ENCODE measurements at regions not wholly inside any gene's neighbourhood (a gene's known extent, or its start where the extent isn't known, plus 50 kb on each side); places are given as distances from the start of the nearest gene placed in this dataset.

DNA sequence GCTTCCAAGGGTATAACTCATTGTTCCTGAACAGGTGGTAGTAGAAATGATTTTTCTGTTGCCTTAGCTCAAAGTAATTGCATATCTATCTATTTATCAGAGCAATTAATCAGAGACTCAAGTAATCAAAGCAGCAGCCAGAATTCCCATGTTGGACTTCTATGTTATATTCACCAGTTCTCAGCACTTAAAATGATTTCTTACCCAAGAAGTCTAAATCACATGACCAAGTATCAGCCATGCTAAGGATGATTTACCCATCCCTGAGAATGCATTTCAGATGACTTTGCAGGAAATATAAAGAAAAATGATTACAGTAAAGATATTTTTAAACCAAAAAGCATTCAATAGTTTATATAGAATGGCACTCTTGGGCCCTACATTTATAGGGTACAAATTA is 352.2 kb downstream of the NUP35 start:
- Histone ChIP-seq H4K20me1 (ENCODE audit: insufficient read depth) (no peaks in the 10 kb centered on the region), H3K27me3 (ENCODE audit: insufficient read depth, low read length) (no peaks in the 10 kb centered on the region), H3K9ac (ENCODE audit: low read length) (no peak overlapping the region), H3K4me1 (ENCODE audit: control insufficient read depth in 1 of 2, insufficient read depth in 2 of 2, low read length in 2 of 2) (no peaks in the 10 kb centered on the region), H3K9me2 (ENCODE audit: insufficient read depth) (no peaks in the 10 kb centered on the region), H3K4me2 (ENCODE audit: low read length) (no peak overlapping the region), H3K27ac (ENCODE audit: low read depth, low read length) (no peak overlapping the region), H3K36me3 (ENCODE audit: control insufficient read depth in 1 of 2, insufficient read depth in 2 of 2, low read length in 2 of 2) (no peaks in the 10 kb centered on the region), H2AFZ (ENCODE audit: low read depth, low read length, poor library complexity, severe bottlenecking) (no peak overlapping the region), H3K79me2 (ENCODE audit: insufficient read depth, low read length) (no peaks in the 10 kb centered on the region), H3K4me3 (replicated peaks in 1 of 2; ENCODE audit: low read depth in 1 of 2, low read length in 2 of 2) (no peak overlapping the region), H3K9me3 (ENCODE audit: control insufficient read depth in 1 of 2, insufficient read depth in 1 of 2, low read depth in 1 of 2, low read length in 2 of 2) (no peaks in the 10 kb centered on the region)
- TF ChIP-seq JUND (IDR thresholded peaks at IDR 0.05) (no peak), POLR2AphosphoS5 (IDR thresholded peaks at IDR 0.05; ENCODE audit: low read depth, low read length) (no peak), CEBPB (IDR thresholded peaks at IDR 0.05; ENCODE audit: low read depth) (no peak)
- TF ChIP-seq, protein P1, sequence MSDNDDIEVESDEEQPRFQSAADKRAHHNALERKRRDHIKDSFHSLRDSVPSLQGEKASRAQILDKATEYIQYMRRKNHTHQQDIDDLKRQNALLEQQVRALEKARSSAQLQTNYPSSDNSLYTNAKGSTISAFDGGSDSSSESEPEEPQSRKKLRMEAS (IDR thresholded peaks at IDR 0.05), result no peak
- POLR2A ChIA-PET, result no interaction called here
- DNase-seq (ENCODE audit: low read depth, low spot score) (no peak), ATAC-seq (no peak)
- CTCF ChIA-PET, result no interaction called here
- RAD21 ChIA-PET (ENCODE audit: low non-redundant PET in 1 of 2, low total read pairs in 2 of 2, uncharacterized antibody in 2 of 2, unreplicated experiment in 2 of 2), result no interaction called here
- no TSS peak for BruUV-seq (replicated peaks)
- intact Hi-C loops (cut with micrococcal nuclease), result no loop called here

DNA sequence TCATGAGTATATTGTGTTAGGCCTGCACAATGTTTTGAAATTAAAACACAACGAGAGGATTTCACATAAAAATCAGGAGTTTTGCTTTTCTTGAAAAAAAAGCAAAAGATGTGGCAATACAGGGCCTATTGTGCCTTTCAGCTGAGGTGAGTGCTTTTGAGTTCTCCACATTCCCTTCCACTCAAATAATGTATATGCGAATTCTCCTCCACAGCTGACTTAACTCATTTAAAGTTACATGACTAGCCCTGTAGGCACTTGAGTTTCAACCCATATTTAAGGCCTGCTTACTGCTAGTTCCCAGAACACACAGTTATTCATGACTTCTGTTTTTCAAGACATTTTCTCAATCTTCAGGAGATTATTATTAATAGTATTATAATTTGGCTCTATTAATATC is 353.1 kb downstream of the NUP35 start:
- Histone ChIP-seq H3K9me3 (ENCODE audit: control insufficient read depth in 1 of 2, insufficient read depth in 1 of 2, low read depth in 1 of 2, low read length in 2 of 2) (no peaks in the 10 kb centered on the region), H3K79me2 (ENCODE audit: insufficient read depth, low read length) (no peaks in the 10 kb centered on the region), H3K4me3 (replicated peaks in 1 of 2; ENCODE audit: low read depth in 1 of 2, low read length in 2 of 2) (no peak overlapping the region), H4K20me1 (ENCODE audit: insufficient read depth) (no peaks in the 10 kb centered on the region), H3K36me3 (ENCODE audit: control insufficient read depth in 1 of 2, insufficient read depth in 2 of 2, low read length in 2 of 2) (no peaks in the 10 kb centered on the region), H3K27ac (ENCODE audit: low read depth, low read length) (no peak overlapping the region), H3K27me3 (ENCODE audit: insufficient read depth, low read length) (no peaks in the 10 kb centered on the region), H2AFZ (ENCODE audit: low read depth, low read length, poor library complexity, severe bottlenecking) (no peak overlapping the region), H3K4me2 (ENCODE audit: low read length) (no peak overlapping the region), H3K9ac (ENCODE audit: low read length) (no peak overlapping the region), H3K4me1 (ENCODE audit: control insufficient read depth in 1 of 2, insufficient read depth in 2 of 2, low read length in 2 of 2) (no peaks in the 10 kb centered on the region), H3K9me2 (ENCODE audit: insufficient read depth) (no peaks in the 10 kb centered on the region)
- RAD21 ChIA-PET (ENCODE audit: low non-redundant PET in 1 of 2, low total read pairs in 2 of 2, uncharacterized antibody in 2 of 2, unreplicated experiment in 2 of 2), result no interaction called here
- CTCF ChIA-PET, result no interaction called here
- DNase-seq (ENCODE audit: low read depth, low spot score) (no peak), ATAC-seq (no peak)
- intact Hi-C loops (cut with micrococcal nuclease), result no loop called here
- POLR2A ChIA-PET, result no interaction called here
- no TSS peak for BruUV-seq (replicated peaks)
- TF ChIP-seq, protein P2, sequence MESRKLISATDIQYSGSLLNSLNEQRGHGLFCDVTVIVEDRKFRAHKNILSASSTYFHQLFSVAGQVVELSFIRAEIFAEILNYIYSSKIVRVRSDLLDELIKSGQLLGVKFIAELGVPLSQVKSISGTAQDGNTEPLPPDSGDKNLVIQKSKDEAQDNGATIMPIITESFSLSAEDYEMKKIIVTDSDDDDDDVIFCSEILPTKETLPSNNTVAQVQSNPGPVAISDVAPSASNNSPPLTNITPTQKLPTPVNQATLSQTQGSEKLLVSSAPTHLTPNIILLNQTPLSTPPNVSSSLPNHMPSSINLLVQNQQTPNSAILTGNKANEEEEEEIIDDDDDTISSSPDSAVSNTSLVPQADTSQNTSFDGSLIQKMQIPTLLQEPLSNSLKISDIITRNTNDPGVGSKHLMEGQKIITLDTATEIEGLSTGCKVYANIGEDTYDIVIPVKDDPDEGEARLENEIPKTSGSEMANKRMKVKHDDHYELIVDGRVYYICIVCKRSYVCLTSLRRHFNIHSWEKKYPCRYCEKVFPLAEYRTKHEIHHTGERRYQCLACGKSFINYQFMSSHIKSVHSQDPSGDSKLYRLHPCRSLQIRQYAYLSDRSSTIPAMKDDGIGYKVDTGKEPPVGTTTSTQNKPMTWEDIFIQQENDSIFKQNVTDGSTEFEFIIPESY (IDR thresholded peaks at IDR 0.05; ENCODE audit: extremely low read depth, insufficient replicate concordance, low read length), result no peak
- TF ChIP-seq CEBPB (IDR thresholded peaks at IDR 0.05; ENCODE audit: low read depth), result no peak
- TF ChIP-seq, protein P3, sequence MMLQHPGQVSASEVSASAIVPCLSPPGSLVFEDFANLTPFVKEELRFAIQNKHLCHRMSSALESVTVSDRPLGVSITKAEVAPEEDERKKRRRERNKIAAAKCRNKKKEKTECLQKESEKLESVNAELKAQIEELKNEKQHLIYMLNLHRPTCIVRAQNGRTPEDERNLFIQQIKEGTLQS (IDR thresholded peaks at IDR 0.05), result no peak
- no peak for TF ChIP-seq ELF1 (IDR thresholded peaks at IDR 0.05; ENCODE audit: borderline replicate concordance, low read depth)
- no peak for TF ChIP-seq YY1 (IDR thresholded peaks at IDR 0.05; ENCODE audit: extremely low read depth, insufficient replicate concordance, low read depth, low read length)
- no peak for TF ChIP-seq JUND (IDR thresholded peaks at IDR 0.05)
- TF ChIP-seq FOSL1 (IDR thresholded peaks at IDR 0.05; ENCODE audit: low read depth), result no peak
- no peak for TF ChIP-seq ZFX (IDR thresholded peaks at IDR 0.05)
- TF ChIP-seq TCF7L2 (IDR thresholded peaks at IDR 0.05; ENCODE audit: borderline replicate concordance, extremely low read depth, insufficient read depth, insufficient read length), result no peak
- no peak for TF ChIP-seq POLR2A (IDR thresholded peaks at IDR 0.05; ENCODE audit: borderline replicate concordance, extremely low read depth, insufficient read depth, insufficient read length)
- no peak for TF ChIP-seq EZH2 (IDR thresholded peaks at IDR 0.05)
- TF ChIP-seq EZH2phosphoT487 (IDR thresholded peaks at IDR 0.05; ENCODE audit: borderline replicate concordance), result no peak
- TF ChIP-seq SP1 (IDR thresholded peaks at IDR 0.05; ENCODE audit: low read depth), result no peak
- TF ChIP-seq, protein P4, sequence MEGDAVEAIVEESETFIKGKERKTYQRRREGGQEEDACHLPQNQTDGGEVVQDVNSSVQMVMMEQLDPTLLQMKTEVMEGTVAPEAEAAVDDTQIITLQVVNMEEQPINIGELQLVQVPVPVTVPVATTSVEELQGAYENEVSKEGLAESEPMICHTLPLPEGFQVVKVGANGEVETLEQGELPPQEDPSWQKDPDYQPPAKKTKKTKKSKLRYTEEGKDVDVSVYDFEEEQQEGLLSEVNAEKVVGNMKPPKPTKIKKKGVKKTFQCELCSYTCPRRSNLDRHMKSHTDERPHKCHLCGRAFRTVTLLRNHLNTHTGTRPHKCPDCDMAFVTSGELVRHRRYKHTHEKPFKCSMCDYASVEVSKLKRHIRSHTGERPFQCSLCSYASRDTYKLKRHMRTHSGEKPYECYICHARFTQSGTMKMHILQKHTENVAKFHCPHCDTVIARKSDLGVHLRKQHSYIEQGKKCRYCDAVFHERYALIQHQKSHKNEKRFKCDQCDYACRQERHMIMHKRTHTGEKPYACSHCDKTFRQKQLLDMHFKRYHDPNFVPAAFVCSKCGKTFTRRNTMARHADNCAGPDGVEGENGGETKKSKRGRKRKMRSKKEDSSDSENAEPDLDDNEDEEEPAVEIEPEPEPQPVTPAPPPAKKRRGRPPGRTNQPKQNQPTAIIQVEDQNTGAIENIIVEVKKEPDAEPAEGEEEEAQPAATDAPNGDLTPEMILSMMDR (IDR thresholded peaks at IDR 0.05 in 2 of 3, conservative IDR thresholded peaks at IDR 0.05 in 1 of 3; ENCODE audit: borderline replicate concordance in 1 of 3, insufficient read depth in 1 of 3, low read depth in 2 of 3, low read length in 2 of 3), result no peak
